Dendritic cell treated with granulocyte-macrophage colony-stimulating factor and Interleukin-4, amounts not matched to agents 40 ng/mL and 50 ng/mL, for 4 days (primary cell): ENCODE measurements at regions not wholly inside any gene's neighbourhood (a gene's known extent, or its start where the extent isn't known, plus 50 kb on each side); places are given as distances from the start of the nearest gene placed in this dataset.
"Not testable (repeated sequence)": the region's sequence is repeated elsewhere in the genome, so short reads cannot be mapped to it uniquely, and the experiment has no call there.

ENCODE experiments used
- H3K27ac Mint-ChIP-seq: one replicate; pipeline ENCODE4 v1.8.0; 2022; ENCODE audit warnings: mild to moderate bottlenecking, mixed read lengths
- H3K27me3 Mint-ChIP-seq: one replicate; pipeline ENCODE4 v1.8.0; 2022; ENCODE audit warnings: mild to moderate bottlenecking, mixed read lengths
- H3K36me3 Mint-ChIP-seq: one replicate; pipeline ENCODE4 v1.8.0; 2022; ENCODE audit warnings: low read depth, mixed read lengths
- H3K4me1 Mint-ChIP-seq: one replicate; pipeline ENCODE4 v1.8.0; 2022; ENCODE audit warnings: low read depth, mixed read lengths
- H3K4me3 Mint-ChIP-seq: one replicate; pipeline ENCODE4 v1.8.0; 2022; ENCODE audit warnings: mild to moderate bottlenecking, moderate library complexity, mixed read lengths
- H3K9me3 Mint-ChIP-seq: one replicate; pipeline ENCODE4 v1.8.0; 2022; ENCODE audit warnings: mixed read lengths
- intact Hi-C: fragments of 100-400 bp; cut with micrococcal nuclease; formaldehyde crosslinking; loops from one replicate; pipeline ENCODE4 v1.15.0; 2022

GRCh38 chr19:28715157-28715556, 497.8 kb downstream of the UQCRFS1 start:
- intact Hi-C loops, result no loop called here
- Mint-ChIP-seq H3K36me3 (no peaks in the 10 kb centered on the region), H3K9me3 (no peaks in the 10 kb centered on the region), H3K27ac (no peak overlapping the region), H3K27me3 (no peaks in the 10 kb centered on the region), H3K4me3 (no peak overlapping the region), H3K4me1 (no peaks in the 10 kb centered on the region)

DNA sequence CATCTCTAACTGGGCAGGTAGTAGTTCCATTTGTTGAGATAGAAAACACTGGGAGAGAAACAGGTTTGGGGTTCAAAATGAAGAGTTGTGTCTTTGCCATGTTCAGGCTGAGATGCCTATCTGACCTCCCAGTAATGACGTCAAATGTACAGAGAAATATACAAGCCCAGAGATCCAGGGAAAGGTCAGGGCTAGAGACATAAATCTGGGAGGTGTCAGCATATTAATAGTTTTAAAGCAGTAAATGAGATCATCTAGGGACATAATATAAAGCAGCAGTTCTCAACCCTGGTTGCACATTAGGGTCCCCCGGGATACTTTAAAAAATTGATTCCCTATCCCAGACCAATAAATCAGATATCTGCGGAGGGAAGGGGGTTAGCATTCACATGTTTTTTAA, 501.5 kb downstream of the UQCRFS1 start:
- no peaks in the 10 kb centered on the region for H3K36me3 Mint-ChIP-seq
- intact Hi-C loops, result loop anchor here (2.0 kb wide), 1 partner anchor 469 kb away; no protein-coding TSS in a partner anchor

GRCh38 chr19:28710278-28710677, 502.7 kb downstream of the UQCRFS1 start:
- Mint-ChIP-seq H3K27me3 (peaks cover 1% of the 10 kb centered on the region), H3K27ac (no peak overlapping the region), H3K4me3 (no peak overlapping the region), H3K9me3 (no peaks in the 10 kb centered on the region), H3K36me3 (no peaks in the 10 kb centered on the region), H3K4me1 (no peaks in the 10 kb centered on the region)
- intact Hi-C loops, result loop anchor here (1.0 to 2.0 kb wide), 2 partner anchors 467 to 744 kb away; no protein-coding TSS in a partner anchor

More for the DNA sequence above, 501.5 kb downstream of the UQCRFS1 start:
- Mint-ChIP-seq H3K4me1 (no peaks in the 10 kb centered on the region), H3K27ac (no peak overlapping the region), H3K4me3 (no peak overlapping the region), H3K27me3 (peaks cover 1% of the 10 kb centered on the region), H3K9me3 (no peaks in the 10 kb centered on the region)

DNA sequence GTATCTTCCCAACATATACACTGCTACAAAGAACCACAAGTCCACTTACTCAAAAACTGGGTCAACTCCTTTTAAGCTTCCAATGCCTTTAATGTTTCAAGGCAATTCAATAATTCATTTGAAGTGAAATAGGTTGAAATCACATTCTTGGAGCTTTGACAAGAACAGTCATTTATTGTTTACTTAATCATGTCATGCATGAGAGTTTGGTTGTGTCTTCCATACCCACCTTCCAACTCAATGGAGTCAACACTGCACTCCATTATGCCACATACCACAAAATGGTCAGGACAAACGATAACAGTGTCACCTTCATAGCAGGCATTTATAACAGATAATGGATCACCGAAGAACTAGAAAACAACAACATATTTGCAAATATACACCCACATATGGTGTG, 506.3 kb downstream of the UQCRFS1 start:
- Mint-ChIP-seq H3K27ac (no peak overlapping the region), H3K4me1 (no peaks in the 10 kb centered on the region), H3K36me3 (no peaks in the 10 kb centered on the region), H3K27me3 (peaks cover 1% of the 10 kb centered on the region), H3K9me3 (no peaks in the 10 kb centered on the region), H3K4me3 (no peak overlapping the region)
- intact Hi-C loops, result loop anchor here (10.0 kb wide), 1 partner anchor 382 kb away; no protein-coding TSS in a partner anchor

DNA sequence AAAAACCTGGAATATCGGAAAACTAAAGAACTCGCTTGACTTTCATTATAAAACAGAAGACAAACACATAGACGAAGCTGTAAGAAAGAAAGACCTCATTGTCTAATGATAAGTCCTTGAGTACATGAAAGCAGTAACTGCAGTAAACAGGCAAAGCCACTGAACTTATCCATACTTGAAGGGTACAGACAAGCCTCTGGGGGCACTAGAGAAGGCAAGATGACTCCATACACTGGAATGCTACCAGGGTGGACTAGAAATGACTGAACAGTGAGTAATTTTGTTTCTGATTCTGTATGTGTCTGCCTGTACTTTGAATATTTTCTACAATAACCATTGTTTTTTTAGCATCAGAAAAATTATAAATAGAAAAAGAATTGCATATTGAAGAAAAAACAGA, 507.9 kb downstream of the UQCRFS1 start:
- Mint-ChIP-seq H3K9me3 (no peaks in the 10 kb centered on the region), H3K36me3 (no peaks in the 10 kb centered on the region), H3K27ac (no peak overlapping the region), H3K27me3 (peaks cover 1% of the 10 kb centered on the region), H3K4me1 (no peaks in the 10 kb centered on the region), H3K4me3 (no peak overlapping the region)
- intact Hi-C loops, result loop anchor here (10.0 kb wide), 1 partner anchor 380 kb away; no protein-coding TSS in a partner anchor

- no peaks in the 10 kb centered on the region for H3K9me3 Mint-ChIP-seq
- H3K4me1 Mint-ChIP-seq, result no peaks in the 10 kb centered on the region
- intact Hi-C loops, result loop anchor here (10.0 kb wide), 1 partner anchor 379 kb away; no protein-coding TSS in a partner anchor
- H3K4me3 Mint-ChIP-seq, result no peak overlapping the region
- H3K36me3 Mint-ChIP-seq, result no peaks in the 10 kb centered on the region
- H3K27me3 Mint-ChIP-seq, result peaks cover 1% of the 10 kb centered on the region
- no peak overlapping the region for H3K27ac Mint-ChIP-seq
Observed at GRCh38 chr19:28703400-28703956, 509.5 kb downstream of the UQCRFS1 start.

GRCh38 chr19:28701491-28701890, 511.5 kb downstream of the UQCRFS1 start:
- H3K9me3 Mint-ChIP-seq, result no peaks in the 10 kb centered on the region
- H3K4me3 Mint-ChIP-seq, result no peak overlapping the region
- H3K27me3 Mint-ChIP-seq, result no peaks in the 10 kb centered on the region
- no peaks in the 10 kb centered on the region for H3K36me3 Mint-ChIP-seq
- intact Hi-C loops, result loop anchor here (10.0 kb wide), 1 partner anchor 377 kb away; no protein-coding TSS in a partner anchor
- H3K4me1 Mint-ChIP-seq, result no peaks in the 10 kb centered on the region
- no peak overlapping the region for H3K27ac Mint-ChIP-seq

- H3K4me3 Mint-ChIP-seq, result no peak overlapping the region
- H3K27me3 Mint-ChIP-seq, result no peaks in the 10 kb centered on the region
- no peaks in the 10 kb centered on the region for H3K4me1 Mint-ChIP-seq
- no peaks in the 10 kb centered on the region for H3K9me3 Mint-ChIP-seq
- intact Hi-C loops, result loop anchor here (10.0 kb wide), 1 partner anchor 375 kb away; no protein-coding TSS in a partner anchor
- H3K27ac Mint-ChIP-seq, result no peak overlapping the region
- no peaks in the 10 kb centered on the region for H3K36me3 Mint-ChIP-seq
Observed at GRCh38 chr19:28700176-28700575, 512.8 kb downstream of the UQCRFS1 start.

DNA sequence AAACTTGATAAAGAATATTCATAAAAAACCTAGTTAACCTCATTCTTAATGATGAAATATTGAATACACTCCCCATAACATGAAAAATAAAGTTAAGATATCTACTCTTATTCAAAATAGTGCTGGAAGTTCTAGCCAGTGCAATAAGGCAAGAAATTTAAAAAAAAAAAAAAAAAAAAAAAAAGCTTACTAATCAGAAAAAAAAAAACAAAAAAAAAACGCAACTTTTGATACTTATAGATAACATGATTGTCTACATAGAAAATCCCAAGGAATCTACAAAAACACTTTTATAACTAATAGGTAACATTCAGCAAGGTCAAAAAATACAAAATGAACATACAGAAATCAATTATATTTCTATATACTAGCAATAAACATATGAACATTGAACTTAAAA, 515.6 kb downstream of the UQCRFS1 start:
- H3K27me3 Mint-ChIP-seq, result no peaks in the 10 kb centered on the region
- no peak overlapping the region for H3K27ac Mint-ChIP-seq
- H3K9me3 Mint-ChIP-seq, result no peaks in the 10 kb centered on the region
- intact Hi-C loops, result no loop called here
- no peaks in the 10 kb centered on the region for H3K4me1 Mint-ChIP-seq
- H3K36me3 Mint-ChIP-seq, result no peaks in the 10 kb centered on the region
- no peak overlapping the region for H3K4me3 Mint-ChIP-seq

- Mint-ChIP-seq H3K9me3 (no peaks in the 10 kb centered on the region), H3K27ac (no peak overlapping the region), H3K36me3 (no peaks in the 10 kb centered on the region), H3K4me1 (no peaks in the 10 kb centered on the region), H3K4me3 (no peak overlapping the region), H3K27me3 (no peaks in the 10 kb centered on the region)
- intact Hi-C loops, result no loop called here
Observed at GRCh38 chr19:28694812-28695211, 518.1 kb downstream of the UQCRFS1 start.

- H3K4me1 Mint-ChIP-seq, result no peaks in the 10 kb centered on the region
- H3K27me3 Mint-ChIP-seq, result no peaks in the 10 kb centered on the region
- no peaks in the 10 kb centered on the region for H3K9me3 Mint-ChIP-seq
- H3K4me3 Mint-ChIP-seq, result no peak overlapping the region
- intact Hi-C loops, result no loop called here
- no peak overlapping the region for H3K27ac Mint-ChIP-seq
- H3K36me3 Mint-ChIP-seq, result no peaks in the 10 kb centered on the region
Observed at GRCh38 chr19:28691683-28692082, 521.3 kb downstream of the UQCRFS1 start.

- intact Hi-C loops, H3K36me3 Mint-ChIP-seq, H3K4me1 Mint-ChIP-seq, H3K27ac Mint-ChIP-seq, H3K9me3 Mint-ChIP-seq, H3K27me3 Mint-ChIP-seq, H3K4me3 Mint-ChIP-seq: not testable (repeated sequence)
Observed at GRCh38 chr19:28689464-28689863, 523.5 kb downstream of the UQCRFS1 start.

- intact Hi-C loops, result no loop called here
- no peaks in the 10 kb centered on the region for H3K9me3 Mint-ChIP-seq
- H3K27ac Mint-ChIP-seq, result no peak overlapping the region
- H3K4me1 Mint-ChIP-seq, result no peaks in the 10 kb centered on the region
- H3K27me3 Mint-ChIP-seq, result no peaks in the 10 kb centered on the region
- no peaks in the 10 kb centered on the region for H3K36me3 Mint-ChIP-seq
- no peak overlapping the region for H3K4me3 Mint-ChIP-seq
Observed at GRCh38 chr19:28687296-28687695, 525.7 kb downstream of the UQCRFS1 start.

DNA sequence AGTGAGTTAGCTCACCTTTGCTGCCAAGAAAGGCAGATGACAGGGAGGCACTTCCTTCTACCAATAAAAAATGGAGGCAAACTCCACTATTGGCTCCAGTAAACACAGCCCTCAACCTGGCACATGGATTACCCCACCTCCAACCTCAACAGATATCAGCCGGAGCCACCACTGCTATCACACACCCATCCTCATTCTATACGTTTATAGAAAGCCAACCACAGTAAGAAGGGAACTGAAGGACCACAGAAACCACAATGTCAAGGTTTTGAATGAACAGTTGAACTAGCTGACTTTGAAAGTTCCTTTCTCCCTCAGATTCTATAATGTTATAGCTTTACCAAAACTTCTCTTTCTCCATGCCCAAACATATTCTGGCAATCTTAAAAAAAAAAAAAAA, 526.2 kb downstream of the UQCRFS1 start:
- H3K4me1 Mint-ChIP-seq, result no peaks in the 10 kb centered on the region
- no peaks in the 10 kb centered on the region for H3K9me3 Mint-ChIP-seq
- no peak overlapping the region for H3K27ac Mint-ChIP-seq
- H3K4me3 Mint-ChIP-seq, result no peak overlapping the region
- H3K36me3 Mint-ChIP-seq, result no peaks in the 10 kb centered on the region
- no peaks in the 10 kb centered on the region for H3K27me3 Mint-ChIP-seq
- intact Hi-C loops, result no loop called here

GRCh38 chr19:28685802-28686201, 527.1 kb downstream of the UQCRFS1 start:
- no peaks in the 10 kb centered on the region for H3K9me3 Mint-ChIP-seq
- H3K4me3 Mint-ChIP-seq, result no peak overlapping the region
- intact Hi-C loops, result no loop called here
- no peaks in the 10 kb centered on the region for H3K36me3 Mint-ChIP-seq
- no peaks in the 10 kb centered on the region for H3K27me3 Mint-ChIP-seq
- no peaks in the 10 kb centered on the region for H3K4me1 Mint-ChIP-seq
- H3K27ac Mint-ChIP-seq, result no peak overlapping the region
